Osteocyte (in vitro differentiated cells): ENCODE measurements at regions not wholly inside any gene's neighbourhood (a gene's known extent, or its start where the extent isn't known, plus 50 kb on each side); places are given as distances from the start of the nearest gene placed in this dataset.
"Not testable (repeated sequence)": the region's sequence is repeated elsewhere in the genome, so short reads cannot be mapped to it uniquely, and the experiment has no call there.

Source experiments
- DNase-seq: peaks from one replicate; pipeline ENCODE4 v3.0.0; 2021; ENCODE audit warnings: mixed read lengths; ENCODE audit not compliant: unreplicated experiment; ENCODE audit errors: extremely low spot score
- H3K27ac Mint-ChIP-seq: one replicate; pipeline ENCODE4 v1.8.0; 2021; ENCODE audit warnings: mild to moderate bottlenecking, mixed read lengths; ENCODE audit not compliant: unreplicated experiment
- H3K27me3 Mint-ChIP-seq: one replicate; pipeline ENCODE4 v1.8.0; 2021; ENCODE audit warnings: mixed read lengths; ENCODE audit not compliant: unreplicated experiment
- H3K36me3 Mint-ChIP-seq: one replicate; pipeline ENCODE4 v1.8.0; 2021; ENCODE audit warnings: mixed read lengths; ENCODE audit not compliant: unreplicated experiment
- H3K4me1 Mint-ChIP-seq: one replicate; pipeline ENCODE4 v1.8.0; 2021; ENCODE audit warnings: mixed read lengths; ENCODE audit not compliant: unreplicated experiment
- H3K4me3 Mint-ChIP-seq: one replicate; pipeline ENCODE4 v1.8.0; 2021; ENCODE audit warnings: mild to moderate bottlenecking, moderate library complexity, mixed read lengths; ENCODE audit not compliant: unreplicated experiment
- H3K9me3 Mint-ChIP-seq: one replicate; pipeline ENCODE4 v1.8.0; 2021; ENCODE audit warnings: mixed read lengths; ENCODE audit not compliant: unreplicated experiment
- TF ChIP-seq, protein P1 (sequence below): fragments of 200-600 bp; sonication (generic); IDR thresholded peaks from 2 replicates; pipeline ENCODE4 v1.5.0; 2021; ENCODE audit warnings: antibody characterized with exemption, mild to moderate bottlenecking, moderate library complexity

DNA sequence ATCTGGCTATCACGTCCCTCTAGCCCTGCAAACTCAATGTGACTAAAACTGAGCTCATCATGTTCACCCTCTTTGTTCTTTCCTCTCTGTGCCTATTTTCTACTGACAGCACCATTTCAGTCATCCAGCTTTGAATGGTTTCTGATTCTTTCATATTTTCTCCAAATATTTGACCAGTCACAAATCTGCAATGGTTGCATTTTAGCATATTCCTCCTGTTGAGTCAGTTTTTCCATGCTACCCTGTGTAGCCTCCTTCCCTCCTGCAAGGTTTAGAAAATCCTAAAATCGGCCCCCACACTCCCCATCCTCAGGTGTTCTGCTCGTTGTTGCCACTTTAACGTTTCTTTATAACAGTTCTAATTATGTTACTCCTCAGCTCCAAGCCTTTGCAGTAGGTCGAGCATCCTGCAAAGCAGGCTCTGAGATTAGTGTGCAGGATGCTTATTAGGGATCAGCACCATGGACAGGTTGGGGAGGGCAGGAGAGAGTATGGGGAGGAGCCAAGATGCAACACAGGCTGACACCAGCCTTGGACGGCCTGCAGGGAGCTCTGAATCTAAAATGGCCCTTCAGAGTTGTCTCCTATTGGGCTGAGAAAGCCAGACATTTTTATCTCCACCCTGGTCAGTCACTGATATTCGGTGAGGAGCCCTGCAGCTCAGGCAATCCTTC, 531.0 kb upstream of the COBL start:
- Mint-ChIP-seq H3K4me1 (no peaks in the 10 kb centered on the region), H3K4me3 (no peak overlapping the region), H3K9me3 (peaks cover 34% of the 10 kb centered on the region), H3K27ac (no peak overlapping the region), H3K36me3 (no peaks in the 10 kb centered on the region), H3K27me3 (no peaks in the 10 kb centered on the region)
- no peak for DNase-seq
- TF ChIP-seq, protein P1, sequence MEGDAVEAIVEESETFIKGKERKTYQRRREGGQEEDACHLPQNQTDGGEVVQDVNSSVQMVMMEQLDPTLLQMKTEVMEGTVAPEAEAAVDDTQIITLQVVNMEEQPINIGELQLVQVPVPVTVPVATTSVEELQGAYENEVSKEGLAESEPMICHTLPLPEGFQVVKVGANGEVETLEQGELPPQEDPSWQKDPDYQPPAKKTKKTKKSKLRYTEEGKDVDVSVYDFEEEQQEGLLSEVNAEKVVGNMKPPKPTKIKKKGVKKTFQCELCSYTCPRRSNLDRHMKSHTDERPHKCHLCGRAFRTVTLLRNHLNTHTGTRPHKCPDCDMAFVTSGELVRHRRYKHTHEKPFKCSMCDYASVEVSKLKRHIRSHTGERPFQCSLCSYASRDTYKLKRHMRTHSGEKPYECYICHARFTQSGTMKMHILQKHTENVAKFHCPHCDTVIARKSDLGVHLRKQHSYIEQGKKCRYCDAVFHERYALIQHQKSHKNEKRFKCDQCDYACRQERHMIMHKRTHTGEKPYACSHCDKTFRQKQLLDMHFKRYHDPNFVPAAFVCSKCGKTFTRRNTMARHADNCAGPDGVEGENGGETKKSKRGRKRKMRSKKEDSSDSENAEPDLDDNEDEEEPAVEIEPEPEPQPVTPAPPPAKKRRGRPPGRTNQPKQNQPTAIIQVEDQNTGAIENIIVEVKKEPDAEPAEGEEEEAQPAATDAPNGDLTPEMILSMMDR, result no peak

DNA sequence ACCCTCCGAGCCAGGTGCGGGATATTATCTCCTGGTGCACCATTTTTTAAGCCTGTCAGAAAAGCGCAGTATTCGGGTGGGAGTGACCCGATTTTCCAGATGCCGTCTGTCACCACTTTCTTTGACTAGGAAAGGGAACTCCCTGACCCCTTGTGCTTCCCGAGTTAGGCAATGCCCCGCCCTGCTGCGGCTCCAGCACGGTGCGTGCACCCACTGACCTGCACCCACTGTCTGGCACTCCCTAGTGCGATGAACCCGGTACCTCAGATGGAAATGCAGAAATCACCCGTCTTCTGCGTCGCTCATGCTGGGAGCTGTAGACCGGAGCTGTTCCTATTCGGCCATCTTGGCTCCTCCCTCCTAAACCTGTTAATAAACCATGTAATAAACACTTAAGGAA, 522.5 kb upstream of the COBL start:
- not testable (repeated sequence) for H3K4me3 Mint-ChIP-seq, H3K36me3 Mint-ChIP-seq, DNase-seq, H3K27me3 Mint-ChIP-seq, H3K4me1 Mint-ChIP-seq, H3K27ac Mint-ChIP-seq
- H3K9me3 Mint-ChIP-seq, result peaks cover 39% of the 10 kb centered on the region

DNA sequence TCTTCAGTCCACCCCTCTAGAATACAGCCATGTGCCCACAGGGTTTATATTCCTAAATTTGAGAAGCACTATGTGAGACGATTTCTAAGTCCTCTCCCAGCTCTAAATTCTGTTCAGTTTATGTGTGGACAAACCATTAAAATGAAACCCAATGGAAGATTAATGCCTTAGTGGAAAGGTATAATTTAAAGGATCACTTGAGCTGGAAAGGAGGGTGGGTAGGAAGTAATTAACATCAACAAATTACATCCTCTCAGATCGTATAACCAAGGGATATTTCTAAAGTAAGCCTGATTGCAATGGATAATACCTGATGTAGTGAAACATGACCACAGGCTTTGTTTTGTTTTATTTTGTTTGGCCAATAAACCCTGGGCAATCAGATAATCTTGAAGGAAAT, 511.0 kb upstream of the COBL start:
- H3K27me3 Mint-ChIP-seq, result no peaks in the 10 kb centered on the region
- peaks cover 50% of the 10 kb centered on the region for H3K9me3 Mint-ChIP-seq
- no peaks in the 10 kb centered on the region for H3K4me1 Mint-ChIP-seq
- H3K4me3 Mint-ChIP-seq, result no peak overlapping the region
- H3K27ac Mint-ChIP-seq, result no peak overlapping the region
- TF ChIP-seq, protein P1, result no peak
- DNase-seq, result no peak
- H3K36me3 Mint-ChIP-seq, result no peaks in the 10 kb centered on the region

DNA sequence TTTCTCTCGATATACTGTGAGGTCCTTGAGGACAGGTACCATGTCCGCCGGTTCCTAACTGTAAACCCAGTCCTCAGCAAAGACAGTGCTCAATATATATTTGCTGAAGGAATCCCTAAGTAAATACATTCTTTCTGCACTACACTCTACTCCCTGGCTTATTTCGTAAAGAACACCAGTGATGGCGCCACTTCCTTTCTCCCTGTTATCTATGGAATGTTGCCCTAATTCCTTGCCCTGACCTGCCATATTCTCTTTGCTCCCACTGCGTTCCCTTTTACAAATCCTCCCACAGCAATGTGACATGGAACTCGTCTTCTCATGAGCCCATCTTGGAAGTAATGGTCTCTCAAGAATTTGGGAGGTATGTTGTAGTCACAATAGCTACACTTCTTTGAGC, 507.4 kb upstream of the COBL start:
- H3K27me3 Mint-ChIP-seq, result no peaks in the 10 kb centered on the region
- no peaks in the 10 kb centered on the region for H3K36me3 Mint-ChIP-seq
- TF ChIP-seq, protein P1, result no peak
- H3K27ac Mint-ChIP-seq, result no peak overlapping the region
- no peaks in the 10 kb centered on the region for H3K4me1 Mint-ChIP-seq
- H3K9me3 Mint-ChIP-seq, result peaks cover 61% of the 10 kb centered on the region
- no peak for DNase-seq
- no peak overlapping the region for H3K4me3 Mint-ChIP-seq

DNA sequence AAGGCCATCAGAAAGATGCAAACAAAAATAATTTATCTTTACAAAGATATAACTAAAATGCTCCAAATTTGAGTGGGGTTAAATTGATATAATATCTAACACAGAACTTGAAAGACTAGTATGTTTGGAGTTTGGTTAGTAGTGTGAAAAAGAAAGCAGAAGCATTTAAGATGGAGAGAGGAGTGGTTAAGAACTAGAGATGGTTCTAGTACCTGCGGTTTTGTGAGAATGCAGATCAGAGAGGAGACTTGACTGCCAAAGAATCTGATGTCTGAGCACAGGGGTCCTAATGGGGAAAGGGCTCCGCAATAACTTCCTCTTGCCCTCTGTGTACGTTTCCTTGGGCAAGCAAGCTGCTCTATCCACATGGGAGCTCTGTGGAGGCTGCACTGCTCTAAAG, 506.8 kb upstream of the COBL start:
- TF ChIP-seq, protein P1, result no peak
- H3K4me1 Mint-ChIP-seq, result no peaks in the 10 kb centered on the region
- H3K27ac Mint-ChIP-seq, result no peak overlapping the region
- no peak overlapping the region for H3K4me3 Mint-ChIP-seq
- H3K27me3 Mint-ChIP-seq, result no peaks in the 10 kb centered on the region
- no peak for DNase-seq
- peaks cover 63% of the 10 kb centered on the region for H3K9me3 Mint-ChIP-seq
- H3K36me3 Mint-ChIP-seq, result no peaks in the 10 kb centered on the region
